ENCODE measurements at regions not wholly inside any gene's neighbourhood (a gene's known extent, or its start where the extent isn't known, plus 50 kb on each side); places are given as distances from the start of the nearest gene placed in this dataset.

- Histone ChIP-seq H3K36me3 (no peaks in the 10 kb centered on the region), H3K4me3 (replicated peaks in 1 of 3) (no peak overlapping the region), H3K9me3 (no peaks in the 10 kb centered on the region), H3K4me1 (no peaks in the 10 kb centered on the region), H3K27me3 (no peaks in the 10 kb centered on the region), H3K27ac (no peak overlapping the region)
- peak in 1 of 2 donors; percentile 3 for DNase-seq
- WGBS, 2 donors, result 87 to 92% methylated on average over 3 to 6 of the region's 6 CpGs
- TF ChIP-seq CTCF (IDR thresholded peaks at IDR 0.05) (no peak), POLR2A (IDR thresholded peaks at IDR 0.05) (no peak)
- intact Hi-C loops (cut with DNase I), result no loop called here
Measured at GRCh38 chr18:7317804-7318231, 86.9 kb downstream of the LRRC30 start.

GRCh38 chr18:7319161-7319560, 88.3 kb downstream of the LRRC30 start:
- DNase-seq, result no peak
- no peaks in the 10 kb centered on the region for H3K9me3 ChIP-seq
- H3K27ac ChIP-seq, result no peak overlapping the region
- H3K4me3 ChIP-seq (replicated peaks in 1 of 3), result no peak overlapping the region
- no peaks in the 10 kb centered on the region for H3K27me3 ChIP-seq
- intact Hi-C loops (cut with DNase I), result no loop called here
- WGBS, 2 donors, result 80 to 89% methylated on average over 10 of the region's 10 CpGs
- H3K4me1 ChIP-seq, result no peaks in the 10 kb centered on the region
- TF ChIP-seq POLR2A (IDR thresholded peaks at IDR 0.05) (no peak), CTCF (IDR thresholded peaks at IDR 0.05) (no peak)
- no peaks in the 10 kb centered on the region for H3K36me3 ChIP-seq

- H3K9me3 ChIP-seq, result no peaks in the 10 kb centered on the region
- DNase-seq, result no peak
- H3K27ac ChIP-seq, result no peak overlapping the region
- TF ChIP-seq CTCF (IDR thresholded peaks at IDR 0.05), result no peak
- TF ChIP-seq POLR2A (IDR thresholded peaks at IDR 0.05), result no peak
- H3K27me3 ChIP-seq, result no peaks in the 10 kb centered on the region
- intact Hi-C loops (cut with DNase I), result no loop called here
- no peak overlapping the region for H3K4me3 ChIP-seq (replicated peaks in 1 of 3)
- no peaks in the 10 kb centered on the region for H3K36me3 ChIP-seq
- H3K4me1 ChIP-seq, result no peaks in the 10 kb centered on the region
Measured at GRCh38 chr18:7321831-7322230, 90.9 kb downstream of the LRRC30 start.

GRCh38 chr18:7322817-7323485, 92.1 kb downstream of the LRRC30 start:
- Histone ChIP-seq H3K27ac (no peak overlapping the region), H3K36me3 (no peaks in the 10 kb centered on the region), H3K9me3 (no peaks in the 10 kb centered on the region), H3K4me1 (no peaks in the 10 kb centered on the region), H3K27me3 (no peaks in the 10 kb centered on the region), H3K4me3 (replicated peaks in 1 of 3) (no peak overlapping the region)
- intact Hi-C loops (cut with DNase I), result no loop called here
- WGBS, 2 donors, result 52 to 56% methylated on average over 8 of the region's 8 CpGs
- TF ChIP-seq POLR2A (IDR thresholded peaks at IDR 0.05) (no peak), CTCF (IDR thresholded peaks at IDR 0.05) (no peak)
- DNase-seq, result no peak

- WGBS, 2 donors, result 72 to 81% methylated on average over 4 to 5 of the region's 5 CpGs
- TF ChIP-seq POLR2A (IDR thresholded peaks at IDR 0.05) (no peak), CTCF (IDR thresholded peaks at IDR 0.05) (no peak)
Measured at GRCh38 chr18:7325126-7325430, 94.2 kb downstream of the LRRC30 start.

More at GRCh38 chr18:7325126-7325430, 94.2 kb downstream of the LRRC30 start:
- Histone ChIP-seq H3K36me3 (no peaks in the 10 kb centered on the region), H3K27me3 (no peaks in the 10 kb centered on the region), H3K4me1 (no peaks in the 10 kb centered on the region), H3K9me3 (no peaks in the 10 kb centered on the region), H3K4me3 (replicated peaks in 1 of 3) (no peak overlapping the region), H3K27ac (no peak overlapping the region)
- no peak for DNase-seq
- intact Hi-C loops (cut with DNase I), result no loop called here

Data from thyroid gland (tissue), 4 donors.